ENCODE measurements at regions not wholly inside any gene's neighbourhood (a gene's known extent, or its start where the extent isn't known, plus 50 kb on each side); places are given as distances from the start of the nearest gene placed in this dataset.

DNA sequence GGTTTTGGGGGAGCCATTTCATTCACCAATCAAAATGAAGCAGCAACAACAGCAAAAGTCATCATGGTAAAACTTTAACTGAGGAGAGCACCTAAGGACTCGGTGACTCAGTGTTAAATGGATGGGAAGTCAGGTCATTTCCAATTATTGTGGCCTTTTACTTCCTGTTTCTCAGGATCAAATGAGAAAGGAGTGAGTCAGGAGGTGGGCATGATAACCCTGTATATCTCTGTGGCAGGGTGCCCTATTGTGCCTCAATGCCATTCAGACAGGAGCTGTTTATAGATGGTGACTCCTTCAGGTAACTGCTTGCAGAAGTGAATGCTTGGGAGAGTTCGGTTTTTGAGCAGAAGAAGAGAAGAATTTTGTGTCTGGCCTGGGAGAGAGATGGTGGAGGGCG, 135.5 kb upstream of the CPM start (continued):
- TF ChIP-seq, protein P1, sequence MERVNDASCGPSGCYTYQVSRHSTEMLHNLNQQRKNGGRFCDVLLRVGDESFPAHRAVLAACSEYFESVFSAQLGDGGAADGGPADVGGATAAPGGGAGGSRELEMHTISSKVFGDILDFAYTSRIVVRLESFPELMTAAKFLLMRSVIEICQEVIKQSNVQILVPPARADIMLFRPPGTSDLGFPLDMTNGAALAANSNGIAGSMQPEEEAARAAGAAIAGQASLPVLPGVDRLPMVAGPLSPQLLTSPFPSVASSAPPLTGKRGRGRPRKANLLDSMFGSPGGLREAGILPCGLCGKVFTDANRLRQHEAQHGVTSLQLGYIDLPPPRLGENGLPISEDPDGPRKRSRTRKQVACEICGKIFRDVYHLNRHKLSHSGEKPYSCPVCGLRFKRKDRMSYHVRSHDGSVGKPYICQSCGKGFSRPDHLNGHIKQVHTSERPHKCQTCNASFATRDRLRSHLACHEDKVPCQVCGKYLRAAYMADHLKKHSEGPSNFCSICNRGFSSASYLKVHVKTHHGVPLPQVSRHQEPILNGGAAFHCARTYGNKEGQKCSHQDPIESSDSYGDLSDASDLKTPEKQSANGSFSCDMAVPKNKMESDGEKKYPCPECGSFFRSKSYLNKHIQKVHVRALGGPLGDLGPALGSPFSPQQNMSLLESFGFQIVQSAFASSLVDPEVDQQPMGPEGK (CRISPR knock-in tag; IDR thresholded peaks at IDR 0.05; ENCODE audit: borderline replicate concordance), result no peak
- no peak for TF ChIP-seq ESRRG (CRISPR knock-in tag; IDR thresholded peaks at IDR 0.05)

DNA sequence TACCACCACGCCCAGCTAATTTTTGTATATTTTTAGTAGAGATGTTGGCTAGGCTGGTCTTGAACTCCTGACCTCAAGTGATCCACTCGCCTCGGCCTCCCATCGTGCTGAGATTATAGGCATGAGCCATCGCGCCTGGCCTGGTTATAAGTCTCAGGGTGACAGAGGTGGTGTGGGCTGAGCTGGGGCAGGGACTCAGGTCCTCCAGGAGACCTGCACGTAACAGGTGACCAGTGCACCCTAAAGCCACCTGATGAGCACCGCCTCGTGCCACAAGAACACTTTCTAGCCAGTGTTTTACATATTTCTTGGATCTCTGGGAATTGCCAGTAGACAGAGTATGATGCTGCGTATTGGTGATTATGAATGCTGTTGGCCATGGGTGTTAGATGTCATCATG, 136.5 kb upstream of the CPM start:
- no peak for ATAC-seq

DNA sequence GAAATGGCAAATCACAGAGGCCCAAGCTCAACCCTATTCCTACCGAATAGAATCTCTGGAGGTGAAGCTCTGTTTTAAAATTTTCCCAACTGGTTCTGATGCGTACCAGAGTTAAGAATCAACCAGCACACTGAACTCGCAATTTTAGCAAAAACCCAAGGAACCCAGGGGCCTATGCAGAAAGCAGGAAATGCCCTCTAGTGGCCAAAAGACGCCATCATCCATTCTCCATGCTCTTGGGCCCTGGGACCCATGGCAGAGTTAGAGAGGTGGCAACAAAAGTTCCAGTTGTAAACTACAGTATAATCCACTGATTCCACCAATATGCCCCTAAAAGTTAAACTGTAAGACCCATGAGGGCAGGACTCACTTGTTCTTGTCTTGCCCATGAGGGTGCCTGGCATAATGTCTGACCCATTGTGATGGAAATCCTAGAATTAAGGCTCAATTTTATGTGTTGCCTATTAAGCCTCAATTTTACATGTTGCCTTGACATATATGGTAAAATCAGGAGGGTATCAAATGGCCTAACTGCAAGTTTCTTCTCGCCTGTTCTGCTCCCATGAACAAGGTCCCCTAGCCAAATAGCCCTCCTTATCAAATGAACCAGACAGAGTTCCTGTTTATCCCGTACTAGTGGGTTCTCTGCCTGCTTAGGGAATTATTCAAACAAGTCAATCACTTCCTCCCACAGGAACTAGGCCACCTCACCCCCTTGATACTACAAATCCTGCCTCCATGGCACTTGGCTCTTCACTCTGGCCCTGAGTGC, 137.5 kb upstream of the CPM start:
- peak; percentile 94 for ATAC-seq
- TF ChIP-seq GLIS3 (CRISPR knock-in tag; IDR thresholded peaks at IDR 0.05) (no peak), TCF4 (CRISPR knock-in tag; IDR thresholded peaks at IDR 0.05; ENCODE audit: borderline replicate concordance) (no peak), ZC3H10 (CRISPR knock-in tag; IDR thresholded peaks at IDR 0.05) (no peak)

More for the DNA sequence above, 136.5 kb upstream of the CPM start:
- TF ChIP-seq, protein P2, sequence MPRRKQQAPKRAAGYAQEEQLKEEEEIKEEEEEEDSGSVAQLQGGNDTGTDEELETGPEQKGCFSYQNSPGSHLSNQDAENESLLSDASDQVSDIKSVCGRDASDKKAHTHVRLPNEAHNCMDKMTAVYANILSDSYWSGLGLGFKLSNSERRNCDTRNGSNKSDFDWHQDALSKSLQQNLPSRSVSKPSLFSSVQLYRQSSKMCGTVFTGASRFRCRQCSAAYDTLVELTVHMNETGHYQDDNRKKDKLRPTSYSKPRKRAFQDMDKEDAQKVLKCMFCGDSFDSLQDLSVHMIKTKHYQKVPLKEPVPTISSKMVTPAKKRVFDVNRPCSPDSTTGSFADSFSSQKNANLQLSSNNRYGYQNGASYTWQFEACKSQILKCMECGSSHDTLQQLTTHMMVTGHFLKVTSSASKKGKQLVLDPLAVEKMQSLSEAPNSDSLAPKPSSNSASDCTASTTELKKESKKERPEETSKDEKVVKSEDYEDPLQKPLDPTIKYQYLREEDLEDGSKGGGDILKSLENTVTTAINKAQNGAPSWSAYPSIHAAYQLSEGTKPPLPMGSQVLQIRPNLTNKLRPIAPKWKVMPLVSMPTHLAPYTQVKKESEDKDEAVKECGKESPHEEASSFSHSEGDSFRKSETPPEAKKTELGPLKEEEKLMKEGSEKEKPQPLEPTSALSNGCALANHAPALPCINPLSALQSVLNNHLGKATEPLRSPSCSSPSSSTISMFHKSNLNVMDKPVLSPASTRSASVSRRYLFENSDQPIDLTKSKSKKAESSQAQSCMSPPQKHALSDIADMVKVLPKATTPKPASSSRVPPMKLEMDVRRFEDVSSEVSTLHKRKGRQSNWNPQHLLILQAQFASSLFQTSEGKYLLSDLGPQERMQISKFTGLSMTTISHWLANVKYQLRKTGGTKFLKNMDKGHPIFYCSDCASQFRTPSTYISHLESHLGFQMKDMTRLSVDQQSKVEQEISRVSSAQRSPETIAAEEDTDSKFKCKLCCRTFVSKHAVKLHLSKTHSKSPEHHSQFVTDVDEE (CRISPR knock-in tag; IDR thresholded peaks at IDR 0.05), result no peak
- TF ChIP-seq, protein P1 (CRISPR knock-in tag; IDR thresholded peaks at IDR 0.05; ENCODE audit: borderline replicate concordance), result no peak
- TF ChIP-seq ISL1 (CRISPR knock-in tag; IDR thresholded peaks at IDR 0.05) (no peak), ZNF70 (CRISPR knock-in tag; IDR thresholded peaks at IDR 0.05) (no peak), OSR1 (CRISPR knock-in tag; IDR thresholded peaks at IDR 0.05) (no peak), ZFP30 (CRISPR knock-in tag; IDR thresholded peaks at IDR 0.05) (no peak), ZFP3 (CRISPR knock-in tag; IDR thresholded peaks at IDR 0.05) (no peak), SNAI2 (CRISPR knock-in tag; IDR thresholded peaks at IDR 0.05) (no peak), ESRRG (CRISPR knock-in tag; IDR thresholded peaks at IDR 0.05) (no peak), ZC3H10 (CRISPR knock-in tag; IDR thresholded peaks at IDR 0.05) (no peak), ARNTL (CRISPR knock-in tag; IDR thresholded peaks at IDR 0.05; ENCODE audit: borderline replicate concordance, low read depth) (no peak), RARB (CRISPR knock-in tag; IDR thresholded peaks at IDR 0.05) (no peak), TOX (CRISPR knock-in tag; IDR thresholded peaks at IDR 0.05; ENCODE audit: borderline replicate concordance) (no peak), GLIS3 (CRISPR knock-in tag; IDR thresholded peaks at IDR 0.05) (no peak), ZNF565 (CRISPR knock-in tag; conservative IDR thresholded peaks at IDR 0.05; ENCODE audit: low read depth) (no peak), BACH2 (CRISPR knock-in tag; IDR thresholded peaks at IDR 0.05; ENCODE audit: borderline replicate concordance) (no peak), PPARA (CRISPR knock-in tag; IDR thresholded peaks at IDR 0.05; ENCODE audit: borderline replicate concordance) (no peak), ZNF8 (CRISPR knock-in tag; IDR thresholded peaks at IDR 0.05) (no peak), TCF4 (CRISPR knock-in tag; IDR thresholded peaks at IDR 0.05; ENCODE audit: borderline replicate concordance) (no peak)
- TF ChIP-seq, protein P3, sequence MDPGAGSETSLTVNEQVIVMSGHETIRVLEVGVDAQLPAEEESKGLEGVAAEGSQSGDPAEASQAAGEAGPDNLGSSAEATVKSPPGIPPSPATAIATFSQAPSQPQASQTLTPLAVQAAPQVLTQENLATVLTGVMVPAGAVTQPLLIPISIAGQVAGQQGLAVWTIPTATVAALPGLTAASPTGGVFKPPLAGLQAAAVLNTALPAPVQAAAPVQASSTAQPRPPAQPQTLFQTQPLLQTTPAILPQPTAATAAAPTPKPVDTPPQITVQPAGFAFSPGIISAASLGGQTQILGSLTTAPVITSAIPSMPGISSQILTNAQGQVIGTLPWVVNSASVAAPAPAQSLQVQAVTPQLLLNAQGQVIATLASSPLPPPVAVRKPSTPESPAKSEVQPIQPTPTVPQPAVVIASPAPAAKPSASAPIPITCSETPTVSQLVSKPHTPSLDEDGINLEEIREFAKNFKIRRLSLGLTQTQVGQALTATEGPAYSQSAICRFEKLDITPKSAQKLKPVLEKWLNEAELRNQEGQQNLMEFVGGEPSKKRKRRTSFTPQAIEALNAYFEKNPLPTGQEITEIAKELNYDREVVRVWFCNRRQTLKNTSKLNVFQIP (CRISPR knock-in tag; IDR thresholded peaks at IDR 0.05; ENCODE audit: borderline replicate concordance, low read depth), result no peak

DNA sequence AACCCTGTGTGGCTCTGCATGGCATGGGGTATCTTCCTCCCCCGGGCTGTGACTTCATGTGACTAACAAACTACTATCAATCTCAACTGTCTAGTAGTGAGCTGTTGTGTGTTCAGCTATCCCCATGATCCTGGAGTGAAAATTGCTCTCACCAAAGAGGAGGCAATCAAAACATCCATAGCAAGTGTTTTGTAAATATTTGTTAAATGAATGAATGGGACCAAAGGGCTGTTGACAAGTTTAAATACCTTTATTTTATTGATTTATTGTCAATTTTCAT, 138.1 kb upstream of the CPM start:
- ATAC-seq, result no peak
- TF ChIP-seq, protein P3 (CRISPR knock-in tag; IDR thresholded peaks at IDR 0.05; ENCODE audit: borderline replicate concordance, low read depth), result no peak
- TF ChIP-seq CSDC2 (CRISPR knock-in tag; IDR thresholded peaks at IDR 0.05), result no peak
- no peak for TF ChIP-seq TOX (CRISPR knock-in tag; IDR thresholded peaks at IDR 0.05; ENCODE audit: borderline replicate concordance)
- no peak for TF ChIP-seq ISL1 (CRISPR knock-in tag; IDR thresholded peaks at IDR 0.05)
- TF ChIP-seq ZNF8 (CRISPR knock-in tag; IDR thresholded peaks at IDR 0.05), result no peak
- TF ChIP-seq, protein P4, sequence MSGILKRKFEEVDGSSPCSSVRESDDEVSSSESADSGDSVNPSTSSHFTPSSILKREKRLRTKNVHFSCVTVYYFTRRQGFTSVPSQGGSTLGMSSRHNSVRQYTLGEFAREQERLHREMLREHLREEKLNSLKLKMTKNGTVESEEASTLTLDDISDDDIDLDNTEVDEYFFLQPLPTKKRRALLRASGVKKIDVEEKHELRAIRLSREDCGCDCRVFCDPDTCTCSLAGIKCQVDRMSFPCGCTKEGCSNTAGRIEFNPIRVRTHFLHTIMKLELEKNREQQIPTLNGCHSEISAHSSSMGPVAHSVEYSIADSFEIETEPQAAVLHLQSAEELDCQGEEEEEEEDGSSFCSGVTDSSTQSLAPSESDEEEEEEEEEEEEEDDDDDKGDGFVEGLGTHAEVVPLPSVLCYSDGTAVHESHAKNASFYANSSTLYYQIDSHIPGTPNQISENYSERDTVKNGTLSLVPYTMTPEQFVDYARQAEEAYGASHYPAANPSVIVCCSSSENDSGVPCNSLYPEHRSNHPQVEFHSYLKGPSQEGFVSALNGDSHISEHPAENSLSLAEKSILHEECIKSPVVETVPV (CRISPR knock-in tag; IDR thresholded peaks at IDR 0.05), result no peak
- no peak for TF ChIP-seq BACH2 (CRISPR knock-in tag; IDR thresholded peaks at IDR 0.05; ENCODE audit: borderline replicate concordance)
